Fibroblast of pulmonary artery (primary cell): ENCODE measurements at regions not wholly inside any gene's neighbourhood (a gene's known extent, or its start where the extent isn't known, plus 50 kb on each side); places are given as distances from the start of the nearest gene placed in this dataset.

Experiments used
- DNase-seq: peaks from one replicate; pipeline ENCODE4 v3.0.0-alpha.2; 2010; ENCODE audit warnings: low read depth
- H3K4me3 ChIP-seq: replicated peaks from 2 replicates; pipeline ENCODE4 v1.5.1; 2011; ENCODE audit warnings: low read depth, mild to moderate bottlenecking, control low read depth, low read length, moderate library complexity
- CTCF ChIP-seq: IDR thresholded peaks from 2 replicates; pipeline ENCODE4 v1.5.1; 2011; ENCODE audit warnings: mild to moderate bottlenecking, control low read depth, low read length, inconsistent platforms; ENCODE audit errors: missing control alignments

- no peak for DNase-seq
- TF ChIP-seq CTCF = no peak
- H3K4me3 ChIP-seq = no peak overlapping the region
These were observed 221.2 kb upstream of the PELI2 start for GRCh38 chr14:55897031-55897430.

- DNase-seq = no peak
- TF ChIP-seq CTCF = no peak
These were observed 219.3 kb upstream of the PELI2 start for GRCh38 chr14:55898938-55899337.

GRCh38 chr14:55899531-55899930 lies 218.7 kb upstream of the PELI2 start:
- TF ChIP-seq CTCF = no peak
- no peak overlapping the region for H3K4me3 ChIP-seq
- no peak for DNase-seq

More at GRCh38 chr14:55898938-55899337, 219.3 kb upstream of the PELI2 start:
- no peak overlapping the region for H3K4me3 ChIP-seq

- H3K4me3 ChIP-seq = no peak overlapping the region
- DNase-seq = no peak
- TF ChIP-seq CTCF = no peak
These were observed 217.5 kb upstream of the PELI2 start for GRCh38 chr14:55900749-55901148.

- no peak overlapping the region for H3K4me3 ChIP-seq
- DNase-seq = no peak
- TF ChIP-seq CTCF = no peak
These were observed 216.9 kb upstream of the PELI2 start for GRCh38 chr14:55901291-55901690.

GRCh38 chr14:55902241-55902640 lies 216.0 kb upstream of the PELI2 start:
- DNase-seq = no peak
- no peak for TF ChIP-seq CTCF
- H3K4me3 ChIP-seq = no peak overlapping the region

GRCh38 chr14:55904086-55904485 lies 214.1 kb upstream of the PELI2 start:
- no peak for DNase-seq
- H3K4me3 ChIP-seq = no peak overlapping the region
- TF ChIP-seq CTCF = no peak
